ENCODE measurements at regions not wholly inside any gene's neighbourhood (a gene's known extent, or its start where the extent isn't known, plus 50 kb on each side); places are given as distances from the start of the nearest gene placed in this dataset.

GRCh38 chr10:24115403-24115802 lies 93.5 kb upstream of the KIAA1217 start:
- H3K9me3 ChIP-seq (ENCODE audit: insufficient read depth, low read length, severe bottlenecking) = no peaks in the 10 kb centered on the region
- no peak for TF ChIP-seq EZH2 (IDR thresholded peaks at IDR 0.05; ENCODE audit: borderline replicate concordance, low read depth, low read length, severe bottlenecking)
- no peak for TF ChIP-seq CTCF (IDR thresholded peaks at IDR 0.05; ENCODE audit: borderline replicate concordance, extremely low read depth, low read length, poor library complexity, severe bottlenecking)
- no peak overlapping the region for H3K27ac ChIP-seq (ENCODE audit: low read length)
- peaks cover 3% of the 10 kb centered on the region for H3K27me3 ChIP-seq (ENCODE audit: insufficient read depth, low read length, poor library complexity)
- H3K4me3 ChIP-seq (ENCODE audit: low read depth in 1 of 2, low read length in 2 of 2) = no peak overlapping the region
- ATAC-seq (ENCODE audit: insufficient read depth, low read depth) (no peak), DNase-seq (no peak)
- no peaks in the 10 kb centered on the region for H3K79me2 ChIP-seq (ENCODE audit: insufficient read depth, low read length)
- no peaks in the 10 kb centered on the region for H3K4me1 ChIP-seq (ENCODE audit: insufficient read depth, low read length)
- no peaks in the 10 kb centered on the region for H4K20me1 ChIP-seq (ENCODE audit: insufficient read depth, low read length)
- H3K36me3 ChIP-seq (ENCODE audit: insufficient read depth, low read length) = no peaks in the 10 kb centered on the region
- no peak overlapping the region for H3K9ac ChIP-seq (ENCODE audit: low read depth, low read length)
- no peak overlapping the region for H2AFZ ChIP-seq (ENCODE audit: low read depth, low read length)
- no peak overlapping the region for H3K4me2 ChIP-seq (ENCODE audit: insufficient read depth, low read length)

DNA sequence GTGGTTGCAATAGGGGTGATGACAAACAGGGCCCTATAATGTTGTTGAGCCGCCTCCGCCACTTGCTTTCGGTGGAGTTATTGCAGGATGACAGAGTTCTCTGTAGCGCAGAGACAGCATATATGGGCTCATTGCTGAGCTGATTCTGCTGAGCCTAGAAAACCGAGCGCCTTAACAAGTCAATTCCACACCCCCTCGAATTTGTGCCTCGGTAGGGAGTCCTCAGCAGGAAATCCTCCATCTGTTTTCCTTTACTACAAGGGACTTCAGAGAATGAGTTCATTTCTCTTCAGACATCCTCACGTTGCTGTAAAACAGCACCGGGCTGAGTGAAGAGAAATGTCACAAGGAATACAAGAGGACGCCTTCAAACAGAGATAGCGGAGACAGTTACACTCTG lies 90.7 kb upstream of the KIAA1217 start:
- no peak overlapping the region for H3K27ac ChIP-seq (ENCODE audit: low read length)
- H3K4me2 ChIP-seq (ENCODE audit: insufficient read depth, low read length) = no peak overlapping the region

DNA sequence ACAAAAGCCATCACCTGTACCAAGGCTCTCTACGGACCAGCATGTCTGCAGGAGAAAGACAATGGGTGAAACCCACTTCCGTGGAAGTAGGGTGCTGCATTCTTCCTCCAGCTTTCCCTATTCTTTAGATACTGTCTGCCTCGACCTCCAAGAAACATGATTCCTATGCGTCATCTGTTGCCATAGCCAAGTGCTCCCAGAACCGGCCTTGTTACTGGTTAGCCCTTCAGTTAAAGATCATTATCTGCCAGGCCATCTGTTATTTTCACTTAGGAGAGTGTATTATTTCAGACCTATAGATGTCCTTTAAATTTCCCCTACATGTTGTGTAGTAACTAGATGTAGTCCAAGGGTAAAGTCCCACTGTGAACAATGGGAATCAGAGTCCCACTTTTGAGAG lies 89.0 kb upstream of the KIAA1217 start:
- Histone ChIP-seq H3K27me3 (ENCODE audit: insufficient read depth, low read length, poor library complexity) (peaks cover 3% of the 10 kb centered on the region), H3K9me3 (ENCODE audit: insufficient read depth, low read length, severe bottlenecking) (no peaks in the 10 kb centered on the region), H4K20me1 (ENCODE audit: insufficient read depth, low read length) (no peaks in the 10 kb centered on the region), H3K79me2 (ENCODE audit: insufficient read depth, low read length) (no peaks in the 10 kb centered on the region), H3K4me1 (ENCODE audit: insufficient read depth, low read length) (no peaks in the 10 kb centered on the region), H3K4me3 (ENCODE audit: low read depth in 1 of 2, low read length in 2 of 2) (no peak overlapping the region), H3K36me3 (ENCODE audit: insufficient read depth, low read length) (no peaks in the 10 kb centered on the region), H3K27ac (ENCODE audit: low read length) (no peak overlapping the region), H3K9ac (ENCODE audit: low read depth, low read length) (no peak overlapping the region), H3K4me2 (ENCODE audit: insufficient read depth, low read length) (no peak overlapping the region), H2AFZ (ENCODE audit: low read depth, low read length) (no peak overlapping the region)
- DNase-seq = no peak
- TF ChIP-seq EZH2 (IDR thresholded peaks at IDR 0.05; ENCODE audit: borderline replicate concordance, low read depth, low read length, severe bottlenecking) (no peak), CTCF (IDR thresholded peaks at IDR 0.05; ENCODE audit: borderline replicate concordance, extremely low read depth, low read length, poor library complexity, severe bottlenecking) (no peak)
- ATAC-seq (ENCODE audit: insufficient read depth, low read depth) = no peak

More for the DNA sequence above, 90.7 kb upstream of the KIAA1217 start:
- Histone ChIP-seq H3K9me3 (ENCODE audit: insufficient read depth, low read length, severe bottlenecking) (no peaks in the 10 kb centered on the region), H3K79me2 (ENCODE audit: insufficient read depth, low read length) (no peaks in the 10 kb centered on the region), H3K36me3 (ENCODE audit: insufficient read depth, low read length) (no peaks in the 10 kb centered on the region), H3K4me3 (ENCODE audit: low read depth in 1 of 2, low read length in 2 of 2) (no peak overlapping the region), H2AFZ (ENCODE audit: low read depth, low read length) (no peak overlapping the region), H3K4me1 (ENCODE audit: insufficient read depth, low read length) (no peaks in the 10 kb centered on the region), H4K20me1 (ENCODE audit: insufficient read depth, low read length) (no peaks in the 10 kb centered on the region), H3K9ac (ENCODE audit: low read depth, low read length) (no peak overlapping the region), H3K27me3 (ENCODE audit: insufficient read depth, low read length, poor library complexity) (peaks cover 6% of the 10 kb centered on the region)
- no peak for TF ChIP-seq EZH2 (IDR thresholded peaks at IDR 0.05; ENCODE audit: borderline replicate concordance, low read depth, low read length, severe bottlenecking)
- TF ChIP-seq CTCF (IDR thresholded peaks at IDR 0.05; ENCODE audit: borderline replicate concordance, extremely low read depth, low read length, poor library complexity, severe bottlenecking) = no peak
- ATAC-seq (ENCODE audit: insufficient read depth, low read depth) (no peak), DNase-seq (no peak)

- Histone ChIP-seq H2AFZ (ENCODE audit: low read depth, low read length) (no peak overlapping the region), H3K4me1 (ENCODE audit: insufficient read depth, low read length) (no peaks in the 10 kb centered on the region), H3K9ac (ENCODE audit: low read depth, low read length) (no peak overlapping the region), H3K4me3 (ENCODE audit: low read depth in 1 of 2, low read length in 2 of 2) (no peak overlapping the region), H3K27me3 (ENCODE audit: insufficient read depth, low read length, poor library complexity) (peaks cover 3% of the 10 kb centered on the region), H3K79me2 (ENCODE audit: insufficient read depth, low read length) (no peaks in the 10 kb centered on the region), H3K27ac (ENCODE audit: low read length) (no peak overlapping the region), H3K36me3 (ENCODE audit: insufficient read depth, low read length) (no peaks in the 10 kb centered on the region), H3K9me3 (ENCODE audit: insufficient read depth, low read length, severe bottlenecking) (no peaks in the 10 kb centered on the region), H4K20me1 (ENCODE audit: insufficient read depth, low read length) (no peaks in the 10 kb centered on the region), H3K4me2 (ENCODE audit: insufficient read depth, low read length) (no peak overlapping the region)
- TF ChIP-seq CTCF (IDR thresholded peaks at IDR 0.05; ENCODE audit: borderline replicate concordance, extremely low read depth, low read length, poor library complexity, severe bottlenecking) (no peak), EZH2 (IDR thresholded peaks at IDR 0.05; ENCODE audit: borderline replicate concordance, low read depth, low read length, severe bottlenecking) (no peak)
- DNase-seq (no peak), ATAC-seq (ENCODE audit: insufficient read depth, low read depth) (no peak)
Measured at GRCh38 chr10:24120646-24121045, 88.3 kb upstream of the KIAA1217 start.

All from DND-41 (cell line).